HG03159 (cell line): ENCODE measurements at regions not wholly inside any gene's neighbourhood (a gene's known extent, or its start where the extent isn't known, plus 50 kb on each side); places are given as distances from the start of the nearest gene placed in this dataset.
"Not testable (repeated sequence)": the region's sequence is repeated elsewhere in the genome, so short reads cannot be mapped to it uniquely, and the experiment has no call there.

Experiments
- ATAC-seq: cut with Tn5 transposase; IDR thresholded peaks from one replicate; pipeline ENCODE4 v1.9.1; 2021; ENCODE audit warnings: mild to moderate bottlenecking, moderate library complexity; ENCODE audit not compliant: unreplicated experiment

DNA sequence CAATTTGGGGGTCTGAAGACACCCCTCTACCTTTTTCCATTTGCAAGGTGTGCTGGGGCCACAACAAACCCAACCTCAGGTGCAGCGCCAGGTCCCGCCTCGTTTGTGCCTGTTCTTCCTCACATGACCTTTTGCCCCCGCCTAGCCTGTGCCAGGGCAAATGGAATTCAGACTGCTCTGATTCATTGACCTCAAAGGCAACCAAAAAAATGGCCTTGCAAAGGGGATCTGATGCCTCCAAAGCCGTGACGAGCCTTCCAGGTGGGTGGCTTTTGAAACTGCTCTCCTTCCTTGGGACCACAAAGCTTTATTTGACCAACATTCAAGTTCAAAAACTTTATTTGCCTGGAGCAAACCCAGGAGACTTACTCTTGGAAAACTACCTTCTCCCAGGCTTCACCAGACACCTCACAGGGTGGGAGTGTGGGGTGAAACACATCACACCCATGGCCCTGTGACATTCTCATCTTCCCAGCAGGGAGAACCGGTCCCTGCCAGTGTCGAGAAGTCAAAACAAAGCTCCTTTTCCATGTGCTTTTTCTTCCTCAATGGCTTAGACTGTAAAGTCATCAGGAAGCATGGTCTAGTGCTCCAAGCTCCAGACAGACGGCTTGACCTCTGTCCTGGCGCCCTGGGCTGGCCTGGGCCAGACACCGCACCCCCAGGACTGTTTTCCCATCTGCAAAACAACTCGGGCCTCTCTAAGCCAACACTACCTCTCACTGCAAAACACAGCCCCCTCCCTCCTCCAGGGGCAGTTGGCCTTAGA lies 103.9 kb upstream of the HES1 start:
- ATAC-seq, result no peak

GRCh38 chr3:194032828-194033435 lies 103.0 kb upstream of the HES1 start:
- no peak for ATAC-seq

GRCh38 chr3:194034346-194035336 lies 101.3 kb upstream of the HES1 start:
- ATAC-seq, result no peak

DNA sequence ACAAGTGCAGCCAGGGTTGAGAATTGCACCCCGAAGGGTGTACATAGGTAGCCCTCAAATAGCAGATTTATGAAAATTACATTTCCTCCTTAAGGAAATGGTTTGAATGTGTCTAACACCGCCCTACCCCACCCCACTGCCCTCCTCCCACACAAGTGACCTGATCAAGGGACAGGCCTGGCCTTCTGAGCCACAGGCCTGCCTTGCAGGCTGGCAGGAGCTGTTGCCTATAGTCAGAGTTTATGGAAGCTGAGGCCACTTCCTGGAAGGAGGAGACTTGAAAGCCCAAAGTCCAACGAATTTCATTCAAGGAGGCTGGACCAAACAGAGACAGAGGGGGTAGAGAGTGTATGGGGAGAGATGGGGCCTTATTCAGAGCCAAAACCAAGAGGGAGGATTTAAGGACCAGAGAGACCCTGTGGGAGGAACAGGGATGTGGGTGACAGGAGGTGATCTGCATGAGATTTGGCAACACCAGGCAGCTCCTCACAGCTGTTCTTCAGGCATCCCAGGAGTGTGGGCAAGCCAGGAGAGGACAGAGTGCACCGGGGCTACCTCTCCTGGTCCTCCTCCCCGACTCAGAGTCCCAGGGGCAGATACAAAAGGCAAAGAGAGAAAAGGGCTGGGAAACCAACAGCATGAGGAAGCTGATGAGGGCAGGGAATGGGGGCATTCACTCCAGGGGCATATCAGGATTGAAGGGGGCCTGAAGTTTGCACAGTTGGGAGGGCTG lies 100.4 kb upstream of the HES1 start:
- no peak for ATAC-seq

GRCh38 chr3:194036842-194037241 lies 99.1 kb upstream of the HES1 start:
- ATAC-seq, result no peak

DNA sequence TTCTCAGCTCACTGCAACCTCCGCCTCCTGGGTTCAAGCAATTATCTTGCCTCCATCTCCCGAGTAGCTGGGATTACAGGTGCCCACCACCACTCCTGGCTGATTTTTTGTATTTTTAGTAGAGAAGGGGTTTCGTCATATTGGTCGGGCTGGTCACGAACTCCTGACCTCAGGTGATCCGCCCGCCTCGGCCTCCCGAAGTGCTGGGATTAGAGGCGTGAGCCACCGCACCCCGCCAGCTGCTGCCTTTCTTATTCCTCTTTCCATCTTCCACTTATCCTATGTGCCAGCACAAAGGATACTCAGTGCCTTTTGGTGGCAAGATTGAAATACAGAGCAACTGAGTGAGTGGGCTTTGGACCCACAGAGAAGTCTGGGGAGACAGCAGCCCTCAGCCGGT lies 97.6 kb upstream of the HES1 start:
- ATAC-seq, result not testable (repeated sequence)

- no peak for ATAC-seq
Measured at GRCh38 chr3:194038960-194039359, 97.0 kb upstream of the HES1 start.

- ATAC-seq, result no peak
Measured at GRCh38 chr3:194040516-194041273, 95.3 kb upstream of the HES1 start.

DNA sequence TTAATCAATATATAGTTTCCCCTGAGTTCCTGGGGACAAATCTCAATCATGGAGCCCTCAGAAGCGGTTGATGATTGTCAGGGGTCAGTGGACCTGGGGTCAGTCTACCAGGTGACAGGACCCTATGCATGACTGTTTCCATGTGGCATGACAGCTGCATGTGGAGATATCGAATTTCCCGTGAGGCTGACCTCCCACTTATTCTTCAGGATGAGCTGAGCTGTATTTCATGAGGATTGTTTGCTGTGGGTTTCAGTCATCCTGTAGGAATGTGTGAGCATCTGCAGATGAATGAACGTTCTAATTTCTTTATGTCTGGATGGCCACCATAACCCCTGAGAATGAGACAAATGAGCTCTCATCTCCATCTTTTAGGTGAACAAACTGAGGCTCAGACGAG lies 93.0 kb upstream of the HES1 start:
- no peak for ATAC-seq

DNA sequence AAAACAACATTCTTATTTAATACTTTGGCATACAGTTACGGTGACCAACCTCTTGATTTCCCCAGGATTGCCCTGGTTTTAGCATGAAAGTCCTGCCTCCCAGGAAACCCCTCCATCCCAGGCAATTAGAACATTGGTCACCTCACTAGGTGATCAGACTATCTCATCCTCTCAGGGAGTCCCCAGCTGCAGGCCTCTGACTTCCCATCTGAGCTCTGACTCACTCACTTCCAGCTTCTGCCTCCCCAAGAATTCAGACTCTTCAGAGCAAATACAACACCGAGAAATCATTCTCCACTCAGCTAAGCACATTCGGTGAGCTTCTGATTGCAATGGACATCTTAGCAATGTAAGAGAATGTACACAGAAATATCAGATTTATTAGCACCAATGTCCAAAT lies 92.4 kb upstream of the HES1 start:
- ATAC-seq, result no peak

GRCh38 chr3:194045289-194045688 lies 90.7 kb upstream of the HES1 start:
- ATAC-seq, result peak; percentile 79

- no peak for ATAC-seq
Measured at GRCh38 chr3:194045919-194046318, 90.0 kb upstream of the HES1 start.

- ATAC-seq, result no peak
Measured at GRCh38 chr3:194046531-194046930, 89.4 kb upstream of the HES1 start.

GRCh38 chr3:194046995-194047645 lies 88.8 kb upstream of the HES1 start:
- peak; percentile 45 for ATAC-seq

DNA sequence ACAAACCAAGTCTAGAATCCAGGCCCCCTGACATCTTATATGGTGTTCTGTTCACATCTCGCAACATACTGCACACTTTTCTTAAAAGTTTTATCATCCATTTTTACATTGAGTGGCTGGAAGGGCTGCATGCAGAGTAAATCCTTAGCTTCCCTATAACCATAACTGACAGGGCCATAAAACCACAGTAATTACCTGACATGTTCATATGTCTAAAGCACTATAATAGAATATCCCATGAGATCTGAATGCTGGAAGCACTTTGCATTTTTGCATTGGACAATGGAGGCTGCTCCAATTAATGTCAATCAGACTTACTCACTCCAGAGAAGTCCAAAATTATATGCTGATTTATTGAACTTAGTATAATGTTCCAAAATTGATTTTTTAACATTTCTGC lies 86.6 kb upstream of the HES1 start:
- no peak for ATAC-seq

DNA sequence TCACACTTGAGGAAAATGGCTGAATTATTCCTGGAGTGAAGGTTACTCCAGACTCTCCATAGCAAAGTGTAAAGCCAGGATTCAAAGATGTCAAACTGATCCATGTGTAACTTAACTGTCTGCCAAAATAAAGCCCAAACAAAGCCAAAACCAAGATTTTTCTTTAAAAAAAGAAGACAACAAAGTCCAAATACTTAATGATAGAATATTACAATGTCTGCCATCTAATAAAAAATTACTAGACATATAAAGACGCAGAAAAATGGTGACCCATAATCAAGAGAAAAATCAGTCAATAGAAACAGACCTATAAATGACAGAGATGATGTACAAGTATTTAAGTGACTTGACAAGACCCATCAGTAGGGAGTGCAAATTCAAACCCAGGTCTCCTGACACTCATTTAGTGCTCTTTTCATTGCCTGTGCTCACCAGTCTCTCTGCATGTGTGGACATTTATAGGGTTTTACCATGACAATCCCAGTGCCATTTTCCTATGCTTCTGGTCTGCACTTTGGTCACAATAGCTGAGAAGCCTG lies 85.1 kb upstream of the HES1 start:
- no peak for ATAC-seq

DNA sequence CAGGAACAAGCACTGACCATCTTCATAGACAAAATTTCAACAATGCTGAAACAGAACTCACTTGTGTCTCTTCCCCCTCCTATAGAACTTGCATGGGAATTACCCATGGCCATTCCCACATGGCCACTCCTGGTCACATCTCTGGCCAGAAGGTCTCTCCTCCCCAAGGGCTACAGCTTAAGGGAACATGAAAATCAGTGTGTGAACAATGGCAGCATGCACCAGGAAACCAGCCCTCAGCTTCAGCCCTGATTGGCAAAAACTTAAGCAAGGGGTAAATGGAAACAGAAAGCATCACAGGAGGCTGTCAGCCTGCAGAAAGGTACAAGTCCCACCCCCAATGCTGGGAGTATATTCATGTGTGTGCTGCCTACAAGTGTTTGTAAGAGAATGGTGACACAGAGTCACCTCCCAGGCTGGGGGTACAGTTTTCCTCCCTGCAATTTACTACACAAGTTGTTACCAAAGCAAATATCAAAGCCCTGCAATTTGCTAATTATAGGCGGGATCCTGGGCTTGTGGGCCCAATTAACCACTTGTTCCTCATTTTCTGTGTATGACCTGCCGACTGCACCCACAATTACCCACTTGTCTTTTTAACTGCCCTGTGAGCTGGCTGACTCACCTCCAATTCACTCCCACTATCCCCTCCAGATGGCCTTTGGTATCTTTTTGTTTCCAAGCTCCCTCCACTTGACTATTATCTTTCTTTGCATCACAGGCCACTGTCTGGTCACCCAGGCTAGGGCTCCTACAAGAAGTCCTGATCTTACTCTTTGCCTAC lies 84.4 kb upstream of the HES1 start:
- ATAC-seq, result no peak

GRCh38 chr3:194053136-194053535 lies 82.8 kb upstream of the HES1 start:
- no peak for ATAC-seq

GRCh38 chr3:194054016-194054415 lies 81.9 kb upstream of the HES1 start:
- no peak for ATAC-seq
